OCI-LY7 (cell line): ENCODE measurements at regions not wholly inside any gene's neighbourhood (a gene's known extent, or its start where the extent isn't known, plus 50 kb on each side); places are given as distances from the start of the nearest gene placed in this dataset.

Experiments
- BruUV-seq: library from RNA; stranded (reverse); fragments of 400-500 nt; replicated peaks from 2 replicates; lab custom pipeline; 2021; lab: Mats Ljungman, UMichigan
- CTCF ChIA-PET: fragments of 300-600 bp; sonication (Branson Sonifier 250); formaldehyde crosslinking; loops from one replicate; lab custom pipeline; 2022; ENCODE audit warnings: antibody characterized with exemption; ENCODE audit not compliant: unreplicated experiment; lab: Charles Lee
- POLR2A ChIA-PET: fragments of 300-600 bp; sonication (Branson Sonifier 250); formaldehyde crosslinking; loops from one replicate; lab custom pipeline; 2022; ENCODE audit warnings: antibody characterized with exemption; lab: Charles Lee
- DNase-seq: peaks from one replicate; pipeline ENCODE4 v3.0.0-alpha.2; 2015; ENCODE audit warnings: low spot score
- H2AFZ ChIP-seq: fragments of 200-600 bp; sonication (generic), shearing (Covaris generic); 2 replicates; pipeline ENCODE4 v1.6.1; 2014; ENCODE audit warnings: mild to moderate bottlenecking, antibody characterized with exemption, low read length, moderate library complexity
- H3K27ac ChIP-seq: fragments of 200-600 bp; sonication (generic); 2 replicates; pipeline ENCODE4 v1.5.1; 2014; ENCODE audit warnings: mixed run types, low read depth, mild to moderate bottlenecking, moderate library complexity, low read length, inconsistent platforms; ENCODE audit not compliant: poor library complexity, severe bottlenecking
- H3K36me3 ChIP-seq: fragments of 200-600 bp; sonication (generic); 2 replicates; pipeline ENCODE4 v1.6.1; 2014; ENCODE audit warnings: mild to moderate bottlenecking, antibody characterized with exemption, low read length, moderate library complexity, mixed read lengths; ENCODE audit not compliant: insufficient read depth
- H3K4me1 ChIP-seq: fragments of 200-600 bp; sonication (generic); 2 replicates; pipeline ENCODE4 v1.5.1; 2014; ENCODE audit warnings: mild to moderate bottlenecking, low read length; ENCODE audit not compliant: insufficient read depth, poor library complexity, severe bottlenecking
- H3K4me2 ChIP-seq: fragments of 200-600 bp; sonication (generic); 2 replicates; pipeline ENCODE4 v1.6.1; 2014; ENCODE audit warnings: mild to moderate bottlenecking, low read length
- H3K4me3 ChIP-seq: fragments of 200-600 bp; sonication (generic); 2 replicates; pipeline ENCODE4 v1.5.1; 2014; ENCODE audit warnings: mild to moderate bottlenecking, low read depth, low read length; ENCODE audit not compliant: poor library complexity, severe bottlenecking
- H3K79me2 ChIP-seq: fragments of 200-600 bp; sonication (generic); 2 replicates; pipeline ENCODE4 v1.6.1; 2016; ENCODE audit warnings: low read depth, mild to moderate bottlenecking, low read length, moderate library complexity, mixed read lengths; ENCODE audit not compliant: insufficient read depth
- H3K9me2 ChIP-seq: fragments of 200-600 bp; sonication (generic); 2 replicates; pipeline ENCODE4 v1.6.1; 2016; ENCODE audit warnings: mild to moderate bottlenecking, low read length, mixed read lengths; ENCODE audit not compliant: insufficient read depth
- H3K9me3 ChIP-seq: fragments of 200-600 bp; sonication (generic); 2 replicates; pipeline ENCODE4 v1.6.1; 2014; ENCODE audit warnings: mild to moderate bottlenecking, mixed run types, low read length, mixed read lengths
- H4K20me1 ChIP-seq: fragments of 200-600 bp; sonication (generic); 2 replicates; pipeline ENCODE4 v1.6.1; 2014; ENCODE audit warnings: mild to moderate bottlenecking, antibody characterized with exemption, low read length, moderate library complexity, mixed read lengths; ENCODE audit not compliant: insufficient read depth
- EZH2phosphoT487 ChIP-seq: fragments of 200-600 bp; sonication (generic); IDR thresholded peaks from 2 replicates; pipeline ENCODE4 v1.6.1; 2018; ENCODE audit warnings: low read depth, borderline replicate concordance, mild to moderate bottlenecking, mixed run types, antibody characterized with exemption, low read length, moderate library complexity, mixed read lengths
- intact Hi-C: fragments of 100-400 bp; cut with micrococcal nuclease; formaldehyde crosslinking; loops from one replicate; pipeline ENCODE4 v1.10.0; 2022; ENCODE audit not compliant: unreplicated experiment
- TF ChIP-seq, protein P1 (sequence below): fragments of 200-600 bp; sonication (generic); conservative IDR thresholded peaks from 2 replicates; pipeline ENCODE4 v1.5.1; 2014; ENCODE audit warnings: mild to moderate bottlenecking, antibody characterized with exemption, low read length, moderate library complexity, mixed read lengths

- Histone ChIP-seq H3K4me1 (no peaks in the 10 kb centered on the region), H3K4me2 (no peak overlapping the region), H3K36me3 (no peaks in the 10 kb centered on the region), H3K9me2 (no peaks in the 10 kb centered on the region), H4K20me1 (no peaks in the 10 kb centered on the region), H3K4me3 (no peak overlapping the region), H3K9me3 (no peaks in the 10 kb centered on the region), H3K79me2 (no peaks in the 10 kb centered on the region), H3K27ac (no peak overlapping the region), H2AFZ (no peak overlapping the region)
- POLR2A ChIA-PET, result interaction anchor here (0.7 to 1.0 kb wide), 3 partner anchors 16 to 156 kb away, joined by 3 to 4 read pairs (median 3); no protein-coding TSS in a partner anchor
- CTCF ChIA-PET, result no interaction called here
- no TSS peak for BruUV-seq
- no peak for DNase-seq
- TF ChIP-seq EZH2phosphoT487, result no peak
- TF ChIP-seq, protein P1, sequence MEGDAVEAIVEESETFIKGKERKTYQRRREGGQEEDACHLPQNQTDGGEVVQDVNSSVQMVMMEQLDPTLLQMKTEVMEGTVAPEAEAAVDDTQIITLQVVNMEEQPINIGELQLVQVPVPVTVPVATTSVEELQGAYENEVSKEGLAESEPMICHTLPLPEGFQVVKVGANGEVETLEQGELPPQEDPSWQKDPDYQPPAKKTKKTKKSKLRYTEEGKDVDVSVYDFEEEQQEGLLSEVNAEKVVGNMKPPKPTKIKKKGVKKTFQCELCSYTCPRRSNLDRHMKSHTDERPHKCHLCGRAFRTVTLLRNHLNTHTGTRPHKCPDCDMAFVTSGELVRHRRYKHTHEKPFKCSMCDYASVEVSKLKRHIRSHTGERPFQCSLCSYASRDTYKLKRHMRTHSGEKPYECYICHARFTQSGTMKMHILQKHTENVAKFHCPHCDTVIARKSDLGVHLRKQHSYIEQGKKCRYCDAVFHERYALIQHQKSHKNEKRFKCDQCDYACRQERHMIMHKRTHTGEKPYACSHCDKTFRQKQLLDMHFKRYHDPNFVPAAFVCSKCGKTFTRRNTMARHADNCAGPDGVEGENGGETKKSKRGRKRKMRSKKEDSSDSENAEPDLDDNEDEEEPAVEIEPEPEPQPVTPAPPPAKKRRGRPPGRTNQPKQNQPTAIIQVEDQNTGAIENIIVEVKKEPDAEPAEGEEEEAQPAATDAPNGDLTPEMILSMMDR, result no peak
- intact Hi-C loops, result no loop called here
These were observed 52.3 kb upstream of the CITED2 start for GRCh38 chr6:139426795-139427194.

GRCh38 chr6:139425780-139426179, 51.3 kb upstream of the CITED2 start:
- H3K9me2 ChIP-seq, result no peaks in the 10 kb centered on the region
- no peak overlapping the region for H3K27ac ChIP-seq
- no peak overlapping the region for H3K4me3 ChIP-seq
- H3K36me3 ChIP-seq, result no peaks in the 10 kb centered on the region
- intact Hi-C loops, result no loop called here
- no peak overlapping the region for H2AFZ ChIP-seq
- no peaks in the 10 kb centered on the region for H4K20me1 ChIP-seq
- TF ChIP-seq EZH2phosphoT487, result no peak
- TF ChIP-seq, protein P1, result no peak
- no peaks in the 10 kb centered on the region for H3K79me2 ChIP-seq
- no peak for DNase-seq
- CTCF ChIA-PET, result no interaction called here
- H3K4me2 ChIP-seq, result no peak overlapping the region
- no peaks in the 10 kb centered on the region for H3K4me1 ChIP-seq
- no peaks in the 10 kb centered on the region for H3K9me3 ChIP-seq
- POLR2A ChIA-PET, result interaction anchor here (0.6 to 1.0 kb wide), 5 partner anchors 17 to 732 kb away, joined by 3 to 4 read pairs (median 3); no protein-coding TSS in a partner anchor
- no TSS peak for BruUV-seq

- no peaks in the 10 kb centered on the region for H3K79me2 ChIP-seq
- intact Hi-C loops, result no loop called here
- no peak overlapping the region for H2AFZ ChIP-seq
- DNase-seq, result no peak
- BruUV-seq, result no TSS peak
- no peaks in the 10 kb centered on the region for H3K36me3 ChIP-seq
- no peaks in the 10 kb centered on the region for H3K9me3 ChIP-seq
- H3K4me2 ChIP-seq, result no peak overlapping the region
- no peak overlapping the region for H3K27ac ChIP-seq
- ChIA-PET CTCF (no interaction called here), POLR2A (interaction anchor here (0.6 kb wide), 1 partner anchor 768 kb away, joined by 3 read pairs; no protein-coding TSS in a partner anchor)
- TF ChIP-seq, protein P1, result no peak
- TF ChIP-seq EZH2phosphoT487, result no peak
- H3K4me1 ChIP-seq, result no peaks in the 10 kb centered on the region
- H3K4me3 ChIP-seq, result no peak overlapping the region
- H4K20me1 ChIP-seq, result no peaks in the 10 kb centered on the region
- no peaks in the 10 kb centered on the region for H3K9me2 ChIP-seq
These were observed 49.7 kb upstream of the CITED2 start for GRCh38 chr6:139423971-139424667.
